ENCODE measurements at regions not wholly inside any gene's neighbourhood (a gene's known extent, or its start where the extent isn't known, plus 50 kb on each side); places are given as distances from the start of the nearest gene placed in this dataset.
"Not testable (repeated sequence)": the region's sequence is repeated elsewhere in the genome, so short reads cannot be mapped to it uniquely, and the experiment has no call there.

DNA sequence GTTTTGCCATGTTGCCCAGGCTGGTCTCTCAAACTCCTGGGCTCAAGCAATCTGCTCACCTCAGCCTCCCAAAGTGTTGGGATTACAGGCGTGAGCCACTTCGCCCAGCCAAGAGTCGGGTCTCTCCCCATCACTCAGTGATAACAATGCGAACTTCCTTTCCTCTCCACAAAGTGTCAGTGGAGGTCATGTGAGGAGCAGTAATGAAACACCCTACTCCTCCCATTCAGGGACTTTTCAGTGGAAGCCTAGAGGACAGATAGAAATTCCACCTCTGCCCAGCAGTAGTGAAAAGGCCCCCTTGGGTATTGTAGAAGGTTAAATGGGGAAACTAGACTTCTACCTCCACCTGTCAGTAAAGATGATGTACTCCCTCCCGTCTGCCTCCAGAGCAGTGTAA lies 141.9 kb upstream of the STK26 start:
- H3K36me3 ChIP-seq (ENCODE audit: control insufficient read depth, insufficient read depth, low read length): no peaks in the 10 kb centered on the region
- no peak overlapping the region for H3K4me3 ChIP-seq (ENCODE audit: low read depth, low read length)
- no peaks in the 10 kb centered on the region for H3K27me3 ChIP-seq (ENCODE audit: control insufficient read depth, insufficient read depth, low read length)
- TF ChIP-seq CTCF (IDR thresholded peaks at IDR 0.05; ENCODE audit: insufficient read depth, low read length, poor library complexity, severe bottlenecking): no peak
- DNase-seq (ENCODE audit: low read depth): no peak

DNA sequence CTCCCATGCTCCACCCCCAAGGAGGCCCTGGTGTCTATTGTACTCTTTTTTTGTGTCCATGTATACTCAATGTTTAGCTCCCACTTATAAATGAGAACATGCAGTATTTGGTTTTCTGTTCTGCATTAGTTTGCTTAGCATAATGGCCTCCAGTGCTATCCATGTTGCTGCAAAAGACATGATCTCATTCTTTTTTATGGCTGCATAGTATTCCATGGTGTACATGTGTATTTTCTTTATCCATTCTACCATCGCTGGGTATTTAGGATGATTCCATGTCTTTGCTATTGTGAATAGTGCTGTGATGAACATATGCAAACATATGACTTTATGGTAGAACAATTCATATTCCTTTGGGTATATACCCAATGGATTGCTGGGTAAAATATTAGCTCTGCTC lies 138.1 kb upstream of the STK26 start:
- not testable (repeated sequence) for H3K27me3 ChIP-seq (ENCODE audit: control insufficient read depth, insufficient read depth, low read length); DNase-seq (ENCODE audit: low read depth); H3K36me3 ChIP-seq (ENCODE audit: control insufficient read depth, insufficient read depth, low read length); H3K4me3 ChIP-seq (ENCODE audit: low read depth, low read length)

- H3K36me3 ChIP-seq (ENCODE audit: control insufficient read depth, insufficient read depth, low read length); H3K4me3 ChIP-seq (ENCODE audit: low read depth, low read length); DNase-seq (ENCODE audit: low read depth); H3K27me3 ChIP-seq (ENCODE audit: control insufficient read depth, insufficient read depth, low read length): not testable (repeated sequence)
These were observed 129.2 kb upstream of the STK26 start for GRCh38 chrX:131893857-131894256.

DNA sequence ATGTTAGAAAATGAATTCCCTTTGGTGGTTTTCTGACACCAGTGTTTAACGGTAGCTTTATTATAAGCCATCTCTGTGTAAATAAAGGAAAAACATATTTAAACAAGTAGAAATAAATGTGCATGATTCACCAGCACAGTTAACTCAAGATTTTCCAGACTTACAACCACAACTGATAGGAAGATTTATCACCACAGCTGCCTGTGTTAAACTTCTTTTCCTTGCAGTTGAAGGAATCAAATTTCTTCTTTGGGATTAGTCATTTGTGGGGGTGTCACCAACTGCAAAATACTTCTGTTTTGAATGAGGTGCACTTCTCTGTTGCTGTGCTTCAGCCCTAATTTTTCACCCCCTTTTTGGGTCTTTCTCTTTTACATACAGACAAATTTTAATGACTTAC lies 128.1 kb upstream of the STK26 start:
- no peaks in the 10 kb centered on the region for H3K27me3 ChIP-seq (ENCODE audit: control insufficient read depth, insufficient read depth, low read length)
- peak; percentile 12 for DNase-seq (ENCODE audit: low read depth)
- no peak overlapping the region for H3K4me3 ChIP-seq (ENCODE audit: low read depth, low read length)
- no peak for TF ChIP-seq CTCF (IDR thresholded peaks at IDR 0.05; ENCODE audit: insufficient read depth, low read length, poor library complexity, severe bottlenecking)
- no peaks in the 10 kb centered on the region for H3K36me3 ChIP-seq (ENCODE audit: control insufficient read depth, insufficient read depth, low read length)

GRCh38 chrX:131895807-131896206 lies 127.3 kb upstream of the STK26 start:
- no peak for TF ChIP-seq CTCF (IDR thresholded peaks at IDR 0.05; ENCODE audit: insufficient read depth, low read length, poor library complexity, severe bottlenecking)
- Histone ChIP-seq H3K4me3 (ENCODE audit: low read depth, low read length) (no peak overlapping the region), H3K36me3 (ENCODE audit: control insufficient read depth, insufficient read depth, low read length) (no peaks in the 10 kb centered on the region), H3K27me3 (ENCODE audit: control insufficient read depth, insufficient read depth, low read length) (no peaks in the 10 kb centered on the region)
- no peak for DNase-seq (ENCODE audit: low read depth)

- TF ChIP-seq CTCF (IDR thresholded peaks at IDR 0.05; ENCODE audit: insufficient read depth, low read length, poor library complexity, severe bottlenecking): no peak
- Histone ChIP-seq H3K4me3 (ENCODE audit: low read depth, low read length) (no peak overlapping the region), H3K36me3 (ENCODE audit: control insufficient read depth, insufficient read depth, low read length) (no peaks in the 10 kb centered on the region), H3K27me3 (ENCODE audit: control insufficient read depth, insufficient read depth, low read length) (peaks cover 2% of the 10 kb centered on the region)
- no peak for DNase-seq (ENCODE audit: low read depth)
These were observed 121.6 kb upstream of the STK26 start for GRCh38 chrX:131901546-131901945.

DNA sequence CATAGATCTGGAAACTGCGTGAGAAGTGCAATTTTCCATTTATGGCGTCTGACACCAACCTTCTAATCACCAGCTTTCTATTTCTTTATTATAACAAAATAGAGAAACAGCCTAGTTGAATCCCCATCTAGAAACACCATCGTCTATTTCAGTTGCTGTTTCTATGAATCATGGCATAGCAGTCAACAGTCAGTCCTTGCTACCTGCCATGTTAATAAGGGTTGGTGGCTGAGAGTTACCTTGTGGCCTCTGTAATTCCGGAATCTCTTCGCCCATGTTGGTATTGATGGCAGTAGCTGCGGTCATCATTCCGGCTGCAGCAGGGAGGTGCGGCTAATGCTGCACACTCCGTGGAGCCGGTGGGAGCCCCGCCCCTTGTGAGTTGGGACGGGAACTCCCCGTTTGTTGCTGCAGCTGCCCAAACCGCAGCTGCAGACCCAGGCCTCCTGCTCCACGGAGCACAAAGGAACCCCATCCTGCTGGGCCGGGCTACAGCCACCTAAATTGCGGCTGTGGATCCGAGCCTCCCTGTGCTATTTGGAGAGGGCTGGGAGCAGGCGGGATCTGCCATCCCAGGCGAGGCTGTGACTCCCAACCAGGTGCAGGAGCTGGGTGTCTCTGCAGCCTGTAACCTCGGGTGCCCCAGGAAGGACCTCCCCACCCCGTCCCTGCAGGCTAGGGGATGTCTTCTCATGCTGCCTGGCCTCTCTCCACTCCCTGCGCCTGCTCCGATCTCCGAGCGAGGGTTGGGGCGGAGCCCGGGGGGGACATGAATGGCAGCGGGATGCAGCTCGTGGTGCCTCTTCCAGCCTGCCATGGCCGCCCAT lies 115.4 kb upstream of the STK26 start:
- no peak for DNase-seq (ENCODE audit: low read depth)
- H3K27me3 ChIP-seq (ENCODE audit: control insufficient read depth, insufficient read depth, low read length): peaks cover 4% of the 10 kb centered on the region
- no peak for TF ChIP-seq CTCF (IDR thresholded peaks at IDR 0.05; ENCODE audit: insufficient read depth, low read length, poor library complexity, severe bottlenecking)
- H3K4me3 ChIP-seq (ENCODE audit: low read depth, low read length): no peak overlapping the region
- H3K36me3 ChIP-seq (ENCODE audit: control insufficient read depth, insufficient read depth, low read length): no peaks in the 10 kb centered on the region
